AG09319 (cell line): ENCODE measurements at regions not wholly inside any gene's neighbourhood (a gene's known extent, or its start where the extent isn't known, plus 50 kb on each side); places are given as distances from the start of the nearest gene placed in this dataset.
A peak's percentile ranks its signal among the peaks of the same experiment; 100 is the strongest.

ENCODE experiments used
- DNase-seq: peaks from one replicate; pipeline ENCODE4 v3.0.0-alpha.2; 2010; ENCODE audit warnings: low read depth; ENCODE audit errors: extremely low read depth
- TF ChIP-seq, protein P1 (sequence below): IDR thresholded peaks from 2 replicates; pipeline ENCODE4 v1.5.1; 2011; ENCODE audit warnings: low read depth, mild to moderate bottlenecking, inconsistent platforms, low read length, moderate library complexity

DNA sequence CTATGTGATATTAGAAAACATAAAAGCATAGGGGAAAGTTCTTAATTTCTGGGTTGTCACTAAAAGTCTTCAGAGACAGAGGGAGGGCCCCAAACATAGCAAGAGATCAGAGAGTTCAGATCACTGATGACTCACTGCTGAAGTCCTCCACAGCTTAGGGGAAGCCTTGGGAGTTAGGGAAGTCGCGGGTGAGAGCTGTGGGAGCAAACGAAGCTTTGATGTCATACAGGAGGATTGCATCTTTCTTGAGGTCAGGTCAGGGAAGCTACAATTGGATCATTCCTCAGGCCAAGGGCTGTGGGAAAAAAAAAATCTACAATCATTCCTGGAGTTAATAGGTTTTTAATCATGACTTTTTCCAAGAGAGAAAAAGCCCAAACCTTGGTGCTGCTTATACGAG is 96.2 kb downstream of the COPS8 start:
- DNase-seq, result peak; percentile 69
- TF ChIP-seq, protein P1, sequence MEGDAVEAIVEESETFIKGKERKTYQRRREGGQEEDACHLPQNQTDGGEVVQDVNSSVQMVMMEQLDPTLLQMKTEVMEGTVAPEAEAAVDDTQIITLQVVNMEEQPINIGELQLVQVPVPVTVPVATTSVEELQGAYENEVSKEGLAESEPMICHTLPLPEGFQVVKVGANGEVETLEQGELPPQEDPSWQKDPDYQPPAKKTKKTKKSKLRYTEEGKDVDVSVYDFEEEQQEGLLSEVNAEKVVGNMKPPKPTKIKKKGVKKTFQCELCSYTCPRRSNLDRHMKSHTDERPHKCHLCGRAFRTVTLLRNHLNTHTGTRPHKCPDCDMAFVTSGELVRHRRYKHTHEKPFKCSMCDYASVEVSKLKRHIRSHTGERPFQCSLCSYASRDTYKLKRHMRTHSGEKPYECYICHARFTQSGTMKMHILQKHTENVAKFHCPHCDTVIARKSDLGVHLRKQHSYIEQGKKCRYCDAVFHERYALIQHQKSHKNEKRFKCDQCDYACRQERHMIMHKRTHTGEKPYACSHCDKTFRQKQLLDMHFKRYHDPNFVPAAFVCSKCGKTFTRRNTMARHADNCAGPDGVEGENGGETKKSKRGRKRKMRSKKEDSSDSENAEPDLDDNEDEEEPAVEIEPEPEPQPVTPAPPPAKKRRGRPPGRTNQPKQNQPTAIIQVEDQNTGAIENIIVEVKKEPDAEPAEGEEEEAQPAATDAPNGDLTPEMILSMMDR, result no peak

DNA sequence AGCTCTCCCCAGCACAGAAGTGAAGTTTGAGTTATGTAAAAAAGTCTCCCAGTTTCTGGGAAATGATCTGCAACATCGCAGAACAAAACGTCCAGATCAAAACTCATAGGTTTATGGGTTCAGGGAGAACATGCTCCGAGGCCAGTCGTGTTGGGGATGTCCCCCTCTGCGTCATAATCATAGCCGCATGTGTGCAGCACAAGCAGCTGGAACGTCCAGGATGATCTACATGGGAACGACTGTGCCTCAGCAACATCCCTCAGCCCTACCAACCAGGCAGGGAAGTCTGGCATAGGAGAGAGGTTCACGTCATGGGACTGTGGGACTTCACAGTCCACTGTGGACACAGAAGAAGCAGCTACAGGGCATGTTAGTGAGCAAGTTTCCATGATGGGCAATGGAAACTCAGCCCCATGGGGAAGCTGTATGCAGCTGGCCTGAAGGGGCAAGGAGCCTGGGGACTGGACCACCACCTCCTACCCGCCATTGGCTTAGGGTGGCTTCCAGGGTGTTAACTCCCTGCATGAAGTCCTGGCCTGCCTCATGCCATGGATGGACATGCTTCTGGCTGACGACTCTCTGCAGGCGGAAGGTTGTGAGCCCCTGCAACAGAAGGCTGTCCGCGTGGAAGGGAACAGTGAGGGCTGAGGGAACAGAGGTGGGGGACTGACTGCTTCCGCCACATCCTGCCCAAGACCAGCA is 96.9 kb downstream of the COPS8 start:
- TF ChIP-seq, protein P1, result no peak
- no peak for DNase-seq

- DNase-seq, result no peak
- TF ChIP-seq, protein P1, result no peak
Observed at GRCh38 chr2:237184192-237184918, 98.7 kb downstream of the COPS8 start.

DNA sequence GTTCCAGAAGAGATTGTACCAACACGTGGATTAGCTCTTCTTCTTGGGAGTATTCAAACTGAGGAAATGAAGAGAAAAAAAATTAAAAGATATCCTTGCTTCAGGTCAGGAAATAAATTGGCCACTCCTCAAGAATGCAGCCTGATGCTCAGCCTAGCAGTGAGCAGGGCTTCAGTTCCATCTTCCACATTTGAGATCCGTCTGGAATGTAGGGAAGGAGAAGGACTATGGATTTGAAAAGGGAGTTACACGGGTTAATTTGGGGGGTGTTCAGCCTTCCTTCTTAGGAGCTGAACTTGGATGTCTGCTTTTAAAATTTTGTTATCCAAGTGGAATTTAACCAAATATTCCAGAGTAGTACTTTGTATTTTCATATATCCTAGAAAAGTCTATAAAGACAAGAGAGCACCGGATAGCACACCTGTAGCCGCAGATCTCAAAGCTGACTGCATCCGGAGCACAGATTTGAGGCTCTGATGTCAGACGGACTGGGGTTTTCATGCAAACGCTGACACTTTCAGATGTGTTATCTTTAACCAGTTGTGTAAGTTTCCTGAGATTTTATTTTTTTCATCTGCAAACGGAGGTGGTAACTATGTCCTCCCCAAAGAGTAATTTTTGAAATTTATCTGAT is 99.3 kb downstream of the COPS8 start:
- DNase-seq, result no peak

DNA sequence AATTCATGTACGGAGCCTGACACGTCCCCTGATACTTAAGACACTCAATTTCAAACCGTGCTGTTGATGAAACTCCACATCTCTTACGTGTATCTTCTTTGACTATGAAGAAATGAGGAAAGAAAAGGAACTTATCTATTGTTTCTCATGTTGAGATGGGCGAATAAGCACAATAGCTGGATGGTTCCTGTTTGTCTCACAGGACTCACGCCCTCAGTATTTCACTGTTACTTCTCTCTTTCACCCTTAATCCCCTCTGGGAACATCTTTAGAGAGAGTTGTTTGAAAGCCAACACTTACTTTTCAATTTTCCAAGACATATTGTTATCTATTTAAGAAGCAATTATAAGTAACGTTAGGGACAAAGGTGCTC is 99.8 kb downstream of the COPS8 start:
- no peak for DNase-seq
- TF ChIP-seq, protein P1, result no peak

More for the DNA sequence above, 99.3 kb downstream of the COPS8 start:
- TF ChIP-seq, protein P1, result no peak

DNA sequence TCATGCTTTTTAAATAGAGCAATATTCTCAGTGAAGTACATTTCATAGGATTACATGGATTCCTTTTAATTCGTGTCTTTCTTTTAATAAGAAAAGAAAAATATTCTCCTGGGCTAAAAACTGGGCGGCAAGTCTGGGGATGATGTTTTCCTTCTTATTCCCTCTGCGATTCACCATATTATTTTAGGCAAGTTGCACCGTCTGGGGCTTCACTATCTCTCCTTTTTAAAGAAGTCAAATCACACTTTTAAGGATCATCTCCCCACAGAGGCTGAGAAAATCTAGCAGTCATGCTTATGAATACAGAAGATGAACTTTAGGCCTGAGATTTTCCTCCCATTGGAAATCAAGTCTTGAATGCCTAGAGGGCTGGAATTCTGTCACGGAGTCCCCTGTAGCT is 104.1 kb downstream of the COPS8 start:
- DNase-seq, result no peak
- TF ChIP-seq, protein P1, result no peak

DNA sequence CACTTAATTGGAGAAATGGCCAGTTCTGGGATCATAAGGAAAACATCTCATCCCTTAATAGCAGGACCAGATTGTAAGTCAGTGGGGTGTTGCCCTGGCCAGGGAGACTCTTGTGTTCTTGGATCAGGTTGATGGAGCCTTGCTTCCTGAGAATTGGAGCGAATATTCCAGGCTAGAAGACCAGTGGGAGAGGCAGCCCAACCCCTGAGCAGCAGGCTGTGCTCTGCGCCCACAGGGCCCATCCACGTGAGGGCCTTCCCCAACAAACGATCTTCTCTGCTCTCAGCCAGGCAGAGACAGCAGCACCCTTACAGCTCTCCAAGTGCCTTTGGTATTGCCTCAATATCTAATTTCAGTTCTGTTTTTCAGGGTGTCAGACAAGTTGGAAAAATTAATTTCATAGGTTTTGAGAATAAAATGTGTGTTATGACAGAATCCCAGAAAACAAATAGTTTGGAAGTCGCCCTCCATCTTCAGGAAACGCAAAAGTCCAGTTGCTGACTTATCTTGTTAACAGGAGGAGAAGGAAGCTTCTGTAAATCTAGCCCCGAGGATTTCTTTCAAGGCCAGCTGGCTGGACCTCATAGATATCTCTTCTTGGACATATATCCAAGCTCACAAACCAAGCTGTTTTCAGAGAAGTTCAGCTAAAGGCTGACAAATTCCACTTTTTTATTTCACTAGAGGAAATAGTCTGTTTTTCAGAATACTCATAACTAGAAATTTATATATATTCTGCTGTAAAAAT is 105.5 kb downstream of the COPS8 start:
- TF ChIP-seq, protein P1, result no peak
- no peak for DNase-seq
